DND-41 (cell line): ENCODE measurements at regions not wholly inside any gene's neighbourhood (a gene's known extent, or its start where the extent isn't known, plus 50 kb on each side); places are given as distances from the start of the nearest gene placed in this dataset.

ENCODE experiments used
- CTCF ChIP-seq: IDR thresholded peaks from 2 replicates; pipeline ENCODE4 v1.5.1; 2012; ENCODE audit warnings: borderline replicate concordance, low read length, moderate library complexity, mild to moderate bottlenecking; ENCODE audit not compliant: poor library complexity, severe bottlenecking; ENCODE audit errors: extremely low read depth
- EZH2 ChIP-seq: IDR thresholded peaks from 3 replicates; pipeline ENCODE4 v1.6.1; 2012; ENCODE audit warnings: borderline replicate concordance, low read depth, mild to moderate bottlenecking, moderate library complexity, low read length, inconsistent platforms; ENCODE audit not compliant: severe bottlenecking

- TF ChIP-seq CTCF (no peak), EZH2 (no peak)
Observed at GRCh38 chr18:66668706-66669105, 64.8 kb upstream of the CDH19 start.
